ENCODE measurements at regions not wholly inside any gene's neighbourhood (a gene's known extent, or its start where the extent isn't known, plus 50 kb on each side); places are given as distances from the start of the nearest gene placed in this dataset.

GRCh38 chr3:106206146-106206545, 337.3 kb upstream of the CBLB start:
- 0% methylated on average over 1 of the region's 6 CpGs for WGBS (ENCODE audit: insufficient coverage)

GRCh38 chr3:106206613-106207012, 337.8 kb upstream of the CBLB start:
- peaks cover 4% of the 10 kb centered on the region for H3K36me3 Mint-ChIP-seq
- DNase-seq: no peak
- WGBS (ENCODE audit: insufficient coverage): no CpG with 5 or more reads among the region's 5 CpGs
- Histone ChIP-seq H3K36me3 (ENCODE audit: control insufficient read depth in 2 of 2, extremely low read depth in 1 of 2, insufficient read depth in 1 of 2, low read length in 1 of 2) (no peaks in the 10 kb centered on the region), H3K4me1 (ENCODE audit: control insufficient read depth in 1 of 2, extremely low read depth in 1 of 2, insufficient read depth in 2 of 2, low read length in 2 of 2) (peaks cover 9 to 19% of the 10 kb centered on the region in 2 experiments), H3K27ac (ENCODE audit: low read length) (peak overlapping the region; percentile 16), H3K27me3 (replicated peaks in 1 of 2; ENCODE audit: control insufficient read depth in 2 of 2, extremely low read depth in 1 of 2, insufficient read depth in 2 of 2, low read length in 1 of 2) (no peaks in the 10 kb centered on the region), H3K4me3 (ENCODE audit: control insufficient read depth in 1 of 2, extremely low read depth in 1 of 2, low read length in 1 of 2) (no peak overlapping the region), H3K9me3 (no peaks in the 10 kb centered on the region)
- H3K4me1 Mint-ChIP-seq: peaks cover 38 to 44% (median 43%) of the 10 kb centered on the region in 3 donors
- H3K27ac Mint-ChIP-seq: peak overlapping the region; percentile 77 to 87
- CTCF ChIA-PET: interaction anchor here (0.6 to 0.7 kb wide), 3 partner anchors 330 to 393 kb away, joined by 3 to 5 read pairs (median 5); no protein-coding TSS in a partner anchor
- peaks cover 0 to 11% (median 5%) of the 10 kb centered on the region in 3 donors for H3K9me3 Mint-ChIP-seq
- ATAC-seq (replicated peaks in 1 of 4): peak in 2 of 4 experiments; percentile 28 to 61
- H3K4me3 Mint-ChIP-seq: peak overlapping the region; percentile 62 to 70 (median 67)
- H3K27me3 Mint-ChIP-seq: no peaks in the 10 kb centered on the region
- POLR2A ChIA-PET: interaction anchor here in 1 of 2 donors (0.7 kb wide), 1 partner anchor 22 kb away, joined by 4 read pairs; no protein-coding TSS in a partner anchor

More at GRCh38 chr3:106206146-106206545, 337.3 kb upstream of the CBLB start:
- CTCF ChIA-PET: interaction anchor here (0.7 kb wide), 2 partner anchors 330 to 394 kb away, joined by 5 read pairs; no protein-coding TSS in a partner anchor
- Histone ChIP-seq H3K27me3 (replicated peaks in 1 of 2; ENCODE audit: control insufficient read depth in 2 of 2, extremely low read depth in 1 of 2, insufficient read depth in 2 of 2, low read length in 1 of 2) (no peaks in the 10 kb centered on the region), H3K27ac (ENCODE audit: low read length) (peak overlapping the region; percentile 16), H3K36me3 (ENCODE audit: control insufficient read depth in 2 of 2, extremely low read depth in 1 of 2, insufficient read depth in 1 of 2, low read length in 1 of 2) (no peaks in the 10 kb centered on the region), H3K9me3 (no peaks in the 10 kb centered on the region), H3K4me1 (ENCODE audit: control insufficient read depth in 1 of 2, extremely low read depth in 1 of 2, insufficient read depth in 2 of 2, low read length in 2 of 2) (peaks cover 9 to 19% of the 10 kb centered on the region in 2 experiments), H3K4me3 (ENCODE audit: control insufficient read depth in 1 of 2, extremely low read depth in 1 of 2, low read length in 1 of 2) (peak overlapping the region in 1 of 2 donors; percentile 23)
- Mint-ChIP-seq H3K27ac (peak overlapping the region; percentile 77 to 87), H3K4me3 (peak overlapping the region; percentile 49 to 70 (median 62)), H3K36me3 (peaks cover 4% of the 10 kb centered on the region), H3K27me3 (no peaks in the 10 kb centered on the region), H3K4me1 (peaks cover 38 to 43% (median 40%) of the 10 kb centered on the region in 3 donors), H3K9me3 (peaks cover 0 to 11% (median 5%) of the 10 kb centered on the region in 3 donors)
- DNase-seq (peak in 20 of 35 experiments; percentile 0 to 56 (median 6)), ATAC-seq (replicated peaks in 1 of 4) (peak; percentile 75 to 89 (median 84))
- POLR2A ChIA-PET: interaction anchor here in 1 of 2 donors (0.7 kb wide), 1 partner anchor 22 kb away, joined by 4 read pairs; no protein-coding TSS in a partner anchor

- Histone ChIP-seq H3K36me3 (ENCODE audit: control insufficient read depth in 2 of 2, extremely low read depth in 1 of 2, insufficient read depth in 1 of 2, low read length in 1 of 2) (no peaks in the 10 kb centered on the region), H3K27me3 (replicated peaks in 1 of 2; ENCODE audit: control insufficient read depth in 2 of 2, extremely low read depth in 1 of 2, insufficient read depth in 2 of 2, low read length in 1 of 2) (no peaks in the 10 kb centered on the region), H3K9me3 (no peaks in the 10 kb centered on the region), H3K4me3 (ENCODE audit: control insufficient read depth in 1 of 2, extremely low read depth in 1 of 2, low read length in 1 of 2) (no peak overlapping the region), H3K4me1 (ENCODE audit: control insufficient read depth in 1 of 2, extremely low read depth in 1 of 2, insufficient read depth in 2 of 2, low read length in 2 of 2) (peaks cover 9 to 19% of the 10 kb centered on the region in 2 experiments), H3K27ac (ENCODE audit: low read length) (no peak overlapping the region)
- DNase-seq: no peak
- ATAC-seq (replicated peaks in 1 of 4): no peak
- POLR2A ChIA-PET: no interaction called here
- CTCF ChIA-PET: interaction anchor here in 1 of 2 donors (0.6 kb wide), 1 partner anchor 236 kb away, joined by 3 read pairs; no protein-coding TSS in a partner anchor
- no CpG with 5 or more reads among the region's 4 CpGs for WGBS (ENCODE audit: insufficient coverage)
- Mint-ChIP-seq H3K4me3 (no peak overlapping the region), H3K27me3 (no peaks in the 10 kb centered on the region), H3K4me1 (peaks cover 38 to 44% (median 43%) of the 10 kb centered on the region in 3 donors), H3K27ac (peak overlapping the region in 1 of 2 donors; percentile 58), H3K36me3 (peaks cover 4% of the 10 kb centered on the region), H3K9me3 (peaks cover 0 to 11% (median 5%) of the 10 kb centered on the region in 3 donors)
Measured at GRCh38 chr3:106208251-106208650, 339.4 kb upstream of the CBLB start.

GRCh38 chr3:106208967-106209366, 340.2 kb upstream of the CBLB start:
- Histone ChIP-seq H3K36me3 (ENCODE audit: control insufficient read depth in 2 of 2, extremely low read depth in 1 of 2, insufficient read depth in 1 of 2, low read length in 1 of 2) (no peaks in the 10 kb centered on the region), H3K9me3 (no peaks in the 10 kb centered on the region), H3K4me1 (ENCODE audit: control insufficient read depth in 1 of 2, extremely low read depth in 1 of 2, insufficient read depth in 2 of 2, low read length in 2 of 2) (peaks cover 9 to 19% of the 10 kb centered on the region in 2 experiments), H3K27ac (ENCODE audit: low read length) (no peak overlapping the region), H3K27me3 (replicated peaks in 1 of 2; ENCODE audit: control insufficient read depth in 2 of 2, extremely low read depth in 1 of 2, insufficient read depth in 2 of 2, low read length in 1 of 2) (no peaks in the 10 kb centered on the region), H3K4me3 (ENCODE audit: control insufficient read depth in 1 of 2, extremely low read depth in 1 of 2, low read length in 1 of 2) (no peak overlapping the region)
- no peak overlapping the region for H3K27ac Mint-ChIP-seq
- H3K4me1 Mint-ChIP-seq: peaks cover 38 to 46% (median 43%) of the 10 kb centered on the region in 3 donors
- H3K9me3 Mint-ChIP-seq: peaks cover 0 to 7% (median 5%) of the 10 kb centered on the region in 3 donors
- CTCF ChIA-PET: interaction anchor here in 1 of 2 donors (1.0 kb wide), 1 partner anchor 522 kb away, joined by 4 read pairs; no protein-coding TSS in a partner anchor
- ATAC-seq (replicated peaks in 1 of 4): no peak
- peak in 1 of 35 experiments; percentile 41 for DNase-seq
- no peaks in the 10 kb centered on the region for H3K27me3 Mint-ChIP-seq
- H3K4me3 Mint-ChIP-seq: no peak overlapping the region
- H3K36me3 Mint-ChIP-seq: no peaks in the 10 kb centered on the region
- WGBS (ENCODE audit: insufficient coverage): no CpG with 5 or more reads among the region's 2 CpGs
- POLR2A ChIA-PET: no interaction called here

GRCh38 chr3:106209482-106209881, 340.7 kb upstream of the CBLB start:
- H3K4me1 Mint-ChIP-seq: peaks cover 35 to 47% (median 40%) of the 10 kb centered on the region in 3 donors
- CTCF ChIA-PET: interaction anchor here in 1 of 2 donors (1.0 kb wide), 1 partner anchor 522 kb away, joined by 4 read pairs; no protein-coding TSS in a partner anchor

DNA sequence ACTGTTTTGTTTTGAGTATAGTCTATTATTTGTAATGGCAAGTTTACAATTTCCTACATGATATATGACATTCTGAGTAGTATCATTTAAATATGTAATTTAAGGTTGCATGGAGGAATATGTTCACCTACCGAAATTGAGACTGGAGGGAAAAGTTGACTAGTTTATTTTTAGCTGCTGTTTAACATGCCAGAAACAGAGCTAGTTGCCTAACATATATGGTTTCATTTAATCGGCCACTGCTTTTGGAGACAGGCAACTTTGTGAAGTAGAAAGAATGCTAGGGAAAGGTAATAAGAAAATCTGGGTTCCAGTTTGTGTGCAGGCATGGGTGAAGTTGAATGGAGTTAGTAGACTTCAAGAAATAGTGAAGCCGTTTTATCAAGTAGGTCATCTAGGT, 342.1 kb upstream of the CBLB start:
- WGBS (ENCODE audit: insufficient coverage): 40% methylated on average over 1 of the region's 3 CpGs
- ATAC-seq (replicated peaks in 1 of 4) (no peak), DNase-seq (no peak)
- Histone ChIP-seq H3K36me3 (ENCODE audit: control insufficient read depth in 2 of 2, extremely low read depth in 1 of 2, insufficient read depth in 1 of 2, low read length in 1 of 2) (no peaks in the 10 kb centered on the region), H3K27me3 (replicated peaks in 1 of 2; ENCODE audit: control insufficient read depth in 2 of 2, extremely low read depth in 1 of 2, insufficient read depth in 2 of 2, low read length in 1 of 2) (no peaks in the 10 kb centered on the region), H3K27ac (ENCODE audit: low read length) (no peak overlapping the region), H3K9me3 (no peaks in the 10 kb centered on the region), H3K4me1 (ENCODE audit: control insufficient read depth in 1 of 2, extremely low read depth in 1 of 2, insufficient read depth in 2 of 2, low read length in 2 of 2) (peaks cover 9 to 14% of the 10 kb centered on the region in 2 experiments), H3K4me3 (ENCODE audit: control insufficient read depth in 1 of 2, extremely low read depth in 1 of 2, low read length in 1 of 2) (no peak overlapping the region)
- Mint-ChIP-seq H3K36me3 (peaks cover 4% of the 10 kb centered on the region), H3K4me3 (no peak overlapping the region), H3K27ac (peak overlapping the region; percentile 53 to 61), H3K27me3 (no peaks in the 10 kb centered on the region), H3K9me3 (peaks cover 0 to 6% (median 5%) of the 10 kb centered on the region in 3 donors), H3K4me1 (peaks cover 32 to 45% (median 36%) of the 10 kb centered on the region in 3 donors)
- ChIA-PET CTCF (no interaction called here), POLR2A (no interaction called here)

More at GRCh38 chr3:106209482-106209881, 340.7 kb upstream of the CBLB start:
- DNase-seq: no peak
- POLR2A ChIA-PET: no interaction called here
- Histone ChIP-seq H3K27me3 (replicated peaks in 1 of 2; ENCODE audit: control insufficient read depth in 2 of 2, extremely low read depth in 1 of 2, insufficient read depth in 2 of 2, low read length in 1 of 2) (no peaks in the 10 kb centered on the region), H3K36me3 (ENCODE audit: control insufficient read depth in 2 of 2, extremely low read depth in 1 of 2, insufficient read depth in 1 of 2, low read length in 1 of 2) (no peaks in the 10 kb centered on the region), H3K4me1 (ENCODE audit: control insufficient read depth in 1 of 2, extremely low read depth in 1 of 2, insufficient read depth in 2 of 2, low read length in 2 of 2) (peaks cover 9 to 19% of the 10 kb centered on the region in 2 experiments), H3K4me3 (ENCODE audit: control insufficient read depth in 1 of 2, extremely low read depth in 1 of 2, low read length in 1 of 2) (no peak overlapping the region), H3K9me3 (no peaks in the 10 kb centered on the region), H3K27ac (ENCODE audit: low read length) (no peak overlapping the region)
- Mint-ChIP-seq H3K27ac (no peak overlapping the region), H3K27me3 (no peaks in the 10 kb centered on the region), H3K4me3 (no peak overlapping the region), H3K9me3 (peaks cover 0 to 2% (median 2%) of the 10 kb centered on the region in 3 donors), H3K36me3 (no peaks in the 10 kb centered on the region)
- WGBS (ENCODE audit: insufficient coverage): no CpG with 5 or more reads among the region's 1 CpG
- ATAC-seq (replicated peaks in 1 of 4): no peak
